ENCODE measurements at regions not wholly inside any gene's neighbourhood (a gene's known extent, or its start where the extent isn't known, plus 50 kb on each side); places are given as distances from the start of the nearest gene placed in this dataset.
"Not testable (repeated sequence)": the region's sequence is repeated elsewhere in the genome, so short reads cannot be mapped to it uniquely, and the experiment has no call there.

DNA sequence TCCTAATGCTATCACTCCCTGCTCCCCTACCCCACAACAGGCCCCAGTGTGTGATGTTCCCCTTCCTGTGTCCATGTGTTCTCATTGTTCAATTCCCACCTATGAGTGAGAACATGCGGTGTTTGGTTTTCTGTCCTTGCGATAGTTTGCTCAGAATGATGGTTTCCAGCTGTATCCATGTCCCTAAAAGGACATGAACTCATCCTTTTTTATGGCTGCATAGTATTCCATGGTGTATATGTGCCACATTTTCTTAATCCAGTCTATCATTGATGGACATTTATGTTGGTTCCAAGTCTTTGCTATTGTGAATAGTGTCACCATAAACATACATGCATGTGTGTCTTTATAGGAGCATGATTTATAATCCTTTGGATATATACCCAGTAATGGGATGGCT, 80.4 kb upstream of the B3GAT1 start:
- not testable (repeated sequence) for DNase-seq (ENCODE audit: low spot score)

DNA sequence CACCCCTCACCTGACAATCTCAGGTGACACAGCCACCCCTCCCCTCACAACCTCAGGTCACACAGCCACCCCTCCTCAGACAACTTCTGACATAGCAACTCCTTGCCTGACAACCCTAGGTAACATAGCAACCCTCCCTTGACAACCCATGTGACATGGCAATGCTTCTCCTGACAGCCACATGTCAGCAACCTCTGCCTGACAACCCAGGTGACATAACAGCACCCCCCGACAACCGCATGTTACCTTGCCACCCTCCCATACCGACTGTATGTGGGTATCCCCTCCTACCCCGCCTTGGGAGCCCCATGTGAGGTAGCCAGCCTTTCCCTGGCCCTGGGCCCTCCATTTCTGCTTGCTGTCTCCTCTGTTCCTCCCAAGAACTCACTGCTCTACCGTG, 77.7 kb upstream of the B3GAT1 start:
- DNase-seq (ENCODE audit: low spot score): no peak

DNA sequence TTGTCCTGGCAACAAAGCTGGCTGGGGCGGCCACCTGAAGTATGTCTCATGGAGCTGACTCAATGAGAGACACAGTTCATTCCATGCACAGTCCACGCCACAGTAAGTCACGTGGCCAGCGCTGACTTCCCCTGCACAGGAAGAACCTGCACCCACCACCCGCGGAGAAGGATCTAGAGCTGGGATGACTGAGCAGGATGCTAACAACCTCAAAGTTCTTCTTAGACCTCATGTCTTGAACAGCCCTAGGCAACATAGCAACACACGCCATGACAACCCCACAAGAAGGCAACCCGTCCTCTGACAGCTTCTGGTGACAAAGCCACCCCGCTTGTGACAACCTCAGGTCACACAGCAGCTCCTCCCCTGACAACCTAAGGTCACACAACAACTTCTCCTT, 76.9 kb upstream of the B3GAT1 start:
- DNase-seq (ENCODE audit: low spot score): no peak

DNA sequence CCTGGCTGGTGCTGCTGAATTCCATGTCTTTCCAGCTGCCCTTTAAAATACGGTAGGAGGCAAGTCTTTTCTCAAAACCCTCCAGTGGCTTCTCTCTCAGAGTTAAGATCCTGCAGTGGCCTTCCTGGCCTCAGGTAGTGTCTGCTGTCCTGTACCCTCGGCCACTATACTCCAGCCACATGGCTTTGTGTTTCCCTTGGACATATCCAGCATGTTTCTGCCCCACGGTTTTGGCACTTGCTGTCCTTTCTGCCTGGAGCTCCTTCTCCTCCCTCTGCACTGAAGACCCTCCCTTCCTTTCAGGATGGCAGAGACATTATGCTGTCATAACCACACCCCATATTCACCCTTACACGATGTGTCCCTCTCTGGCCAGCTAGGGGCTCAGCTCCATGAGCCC, 76.5 kb upstream of the B3GAT1 start:
- DNase-seq (ENCODE audit: low spot score): no peak

DNA sequence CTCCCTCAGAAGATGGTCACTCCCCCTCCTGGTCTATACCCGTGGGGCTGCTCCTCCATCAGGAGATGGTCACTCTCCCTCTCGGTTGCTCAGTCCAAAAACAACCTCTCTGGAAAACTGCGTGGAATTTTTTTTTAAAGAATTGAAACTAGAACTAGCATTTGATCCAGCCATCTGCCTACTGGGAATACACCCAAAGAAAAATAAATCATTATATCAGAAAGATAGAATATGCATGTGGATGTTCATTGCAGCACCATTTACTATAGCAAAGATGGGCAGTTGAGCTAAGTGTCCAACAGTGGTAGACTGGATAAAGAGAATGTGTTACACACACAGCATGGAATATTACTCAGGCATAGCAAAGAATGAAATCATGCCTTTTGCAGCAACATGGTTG, 75.7 kb upstream of the B3GAT1 start:
- DNase-seq (ENCODE audit: low spot score): no peak

DNA sequence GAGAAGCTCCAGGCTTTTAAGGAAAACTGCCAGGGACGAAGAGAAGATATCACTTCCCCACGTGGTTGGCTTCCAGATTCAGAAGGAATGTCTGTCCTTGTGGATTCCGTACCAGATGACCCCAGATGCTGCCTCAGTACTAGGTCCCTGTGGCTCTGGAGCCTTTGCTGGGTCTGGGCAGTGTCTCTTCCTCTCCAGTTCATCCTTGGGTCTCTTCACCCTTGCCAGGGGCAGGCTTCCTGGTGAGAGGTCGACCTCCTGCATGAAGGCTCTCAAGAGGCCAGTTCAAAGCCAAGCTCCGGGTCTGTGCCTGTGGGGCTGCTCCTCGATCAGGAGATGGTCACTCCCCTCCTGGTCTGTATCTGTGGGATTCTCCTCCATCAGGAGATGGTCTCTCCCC, 74.7 kb upstream of the B3GAT1 start:
- DNase-seq (ENCODE audit: low spot score): no peak

DNA sequence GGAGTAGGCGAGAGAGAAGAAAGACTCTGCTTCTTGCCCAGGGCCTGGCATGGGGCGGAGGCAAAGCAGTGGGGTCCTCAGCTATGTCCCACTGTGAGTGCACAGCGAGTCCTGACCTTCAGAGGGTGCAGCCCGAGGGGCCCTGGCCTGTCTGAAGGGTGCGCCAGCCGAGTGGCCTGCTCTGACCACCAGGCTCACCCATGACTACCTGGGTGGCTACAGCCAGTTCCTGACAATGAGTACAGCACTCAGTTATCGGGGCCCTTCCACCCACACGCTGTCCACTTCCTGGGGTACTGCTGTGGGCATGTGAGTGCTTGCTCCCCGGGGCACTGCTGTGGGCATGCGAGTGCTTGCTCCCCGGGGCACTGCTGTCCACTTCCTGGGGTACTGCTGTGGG, 74.1 kb upstream of the B3GAT1 start:
- no peak for DNase-seq (ENCODE audit: low spot score)

DNA sequence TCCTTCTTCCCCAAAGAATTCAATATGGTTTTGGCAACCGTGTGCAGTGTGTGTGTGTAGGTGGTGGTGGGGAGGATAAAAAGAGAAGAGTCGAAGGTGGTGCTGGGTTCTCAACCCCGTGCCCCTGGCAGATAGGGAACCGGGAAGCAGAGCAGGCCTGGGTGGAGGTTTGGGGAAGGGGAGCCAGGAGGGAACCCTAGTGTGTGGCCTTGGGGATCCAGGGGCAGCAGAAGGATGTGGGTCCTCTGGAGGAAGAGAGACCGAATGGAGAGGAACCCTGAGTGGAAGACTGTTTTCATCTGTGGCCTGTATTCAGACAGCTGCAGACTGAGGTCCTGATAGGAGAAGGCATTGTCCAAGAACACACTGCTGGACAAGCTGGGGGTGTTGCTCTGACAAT, 73.3 kb upstream of the B3GAT1 start:
- DNase-seq (ENCODE audit: low spot score): no peak

DNA sequence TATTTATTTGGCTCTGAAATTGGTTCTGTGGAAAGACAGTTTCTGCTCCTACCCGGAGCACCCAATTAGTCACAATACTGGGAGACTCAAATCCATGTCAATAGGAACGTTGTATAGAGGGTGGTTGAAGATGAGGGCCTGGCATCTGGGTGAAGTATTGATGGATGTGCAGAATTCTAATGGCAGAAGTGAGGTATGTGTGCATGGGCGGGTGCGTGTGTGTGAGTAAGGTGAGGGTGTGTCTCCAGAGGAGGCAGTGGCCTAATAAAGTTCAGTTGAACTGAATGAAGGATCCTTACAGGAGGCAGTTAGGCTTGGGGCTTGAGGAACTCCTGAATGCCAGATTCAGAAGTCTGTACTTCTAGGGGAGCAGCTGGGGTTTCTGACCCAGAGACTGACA, 71.8 kb upstream of the B3GAT1 start:
- DNase-seq (ENCODE audit: low spot score): no peak

DNA sequence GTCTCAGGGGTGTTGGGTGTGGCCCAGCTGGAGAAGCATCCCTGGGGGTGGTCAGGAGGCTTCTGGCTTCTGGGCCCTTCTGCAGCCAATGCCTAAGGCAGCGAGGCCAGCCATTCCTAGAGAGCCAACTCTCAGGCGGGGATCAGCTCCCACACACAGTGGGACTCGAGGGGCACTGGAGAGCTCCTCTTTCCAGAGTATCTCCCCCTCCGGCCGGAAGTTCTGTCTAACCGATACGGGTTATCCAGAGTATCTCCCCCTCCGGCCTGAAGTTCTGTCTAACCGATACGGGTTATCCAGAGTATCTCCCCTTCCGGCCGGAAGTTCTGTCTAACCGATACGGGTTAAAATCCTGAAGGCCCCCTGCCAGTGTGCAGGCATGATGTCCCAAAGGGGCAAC, 71.2 kb upstream of the B3GAT1 start:
- DNase-seq (ENCODE audit: low spot score): no peak

DNA sequence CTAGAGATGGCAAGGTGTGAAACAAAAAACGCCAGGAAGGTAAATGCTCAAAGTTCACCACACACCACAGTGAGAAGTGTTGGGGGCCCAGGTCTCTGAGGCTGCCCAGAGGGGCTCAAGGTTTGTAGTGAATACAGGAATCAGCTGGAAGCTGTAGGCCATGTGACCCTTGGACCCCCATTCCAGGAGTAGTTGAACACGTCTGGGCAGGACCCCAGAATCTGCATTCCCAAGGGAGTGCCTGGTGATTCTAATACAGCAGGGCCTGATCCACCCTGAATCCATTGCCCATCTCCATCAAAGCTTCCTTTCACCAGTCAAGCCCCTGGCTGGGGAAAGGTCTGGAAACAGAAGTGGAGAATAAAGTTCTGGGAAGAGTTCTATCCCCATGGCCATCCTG, 70.8 kb upstream of the B3GAT1 start:
- no peak for DNase-seq (ENCODE audit: low spot score)

DNA sequence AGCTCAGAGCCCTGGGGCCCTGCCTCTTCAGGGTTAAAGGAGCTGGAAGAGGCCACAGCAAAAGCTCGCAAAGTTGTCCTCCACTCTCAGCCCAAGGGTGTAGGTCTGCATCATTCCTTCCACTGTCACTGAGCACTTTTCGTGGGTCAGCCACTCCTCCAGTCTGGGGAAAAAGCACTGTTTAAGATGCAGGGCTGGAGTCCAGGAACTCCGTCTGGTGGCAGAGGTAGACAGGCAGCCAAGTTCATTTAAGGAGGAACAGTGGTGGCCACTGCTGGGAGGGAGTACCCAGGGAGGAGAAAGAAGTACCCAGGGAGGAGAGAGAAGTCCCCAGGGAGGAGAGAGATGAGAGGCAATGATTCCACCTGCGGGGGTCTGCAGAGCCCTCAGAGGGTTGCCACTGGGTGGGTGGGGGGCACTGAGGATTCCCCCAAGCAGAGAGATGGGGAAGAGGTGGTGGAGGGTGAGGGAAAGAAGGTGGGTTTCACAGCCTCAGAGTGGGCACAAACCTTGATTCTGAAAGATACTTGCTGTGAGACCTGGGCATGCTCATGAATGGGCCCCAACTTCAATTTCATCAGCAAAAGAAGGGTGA, 70.0 kb upstream of the B3GAT1 start:
- no peak for DNase-seq (ENCODE audit: low spot score)

DNA sequence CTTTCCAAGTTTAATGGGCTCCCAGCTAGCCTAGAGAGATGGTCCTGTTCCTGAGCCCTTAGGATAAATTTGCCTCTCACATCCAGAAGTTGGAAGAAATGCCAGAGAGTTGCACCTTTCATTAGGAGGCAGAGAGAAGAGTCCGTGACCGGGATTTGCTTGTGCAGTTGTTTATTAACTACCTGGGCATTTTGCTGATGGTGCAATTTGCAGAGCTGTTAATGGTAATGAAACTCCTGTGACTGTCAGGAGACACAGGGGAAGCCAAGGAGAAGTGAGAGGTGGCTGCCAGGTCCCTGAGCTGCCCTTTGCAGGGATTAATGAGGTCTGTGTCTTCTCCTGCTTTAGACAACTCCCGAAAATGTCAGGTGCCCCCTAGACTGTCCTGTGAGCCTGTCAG, 69.1 kb upstream of the B3GAT1 start:
- no peak for DNase-seq (ENCODE audit: low spot score)

DNA sequence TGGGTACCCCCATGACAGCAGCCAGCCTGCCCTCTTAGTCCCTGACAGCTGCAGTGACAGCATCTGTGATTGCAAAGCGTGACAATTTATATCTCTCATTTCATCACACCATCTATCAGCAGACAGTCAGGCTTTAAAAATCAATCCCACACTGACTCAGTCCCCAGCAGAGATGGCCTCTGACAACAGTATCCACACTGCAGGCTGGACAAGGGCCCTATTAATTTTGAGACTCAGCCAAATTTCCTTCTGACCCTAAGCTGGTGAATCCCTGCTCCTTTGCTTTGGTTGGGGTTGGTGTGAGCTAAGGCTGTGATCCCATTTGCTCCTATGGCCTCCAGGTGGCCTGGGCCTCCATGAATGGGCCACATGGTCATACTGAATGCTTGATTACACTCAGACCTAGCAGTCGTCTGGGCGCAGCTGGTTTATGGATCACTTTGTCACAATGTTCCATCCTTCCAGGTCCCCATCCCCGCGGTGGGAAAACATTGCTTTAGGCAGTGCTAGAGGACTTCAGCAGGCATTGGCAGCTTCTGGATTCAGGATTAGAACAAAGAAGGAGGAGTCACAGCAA, 68.2 kb upstream of the B3GAT1 start:
- DNase-seq (ENCODE audit: low spot score): no peak

DNA sequence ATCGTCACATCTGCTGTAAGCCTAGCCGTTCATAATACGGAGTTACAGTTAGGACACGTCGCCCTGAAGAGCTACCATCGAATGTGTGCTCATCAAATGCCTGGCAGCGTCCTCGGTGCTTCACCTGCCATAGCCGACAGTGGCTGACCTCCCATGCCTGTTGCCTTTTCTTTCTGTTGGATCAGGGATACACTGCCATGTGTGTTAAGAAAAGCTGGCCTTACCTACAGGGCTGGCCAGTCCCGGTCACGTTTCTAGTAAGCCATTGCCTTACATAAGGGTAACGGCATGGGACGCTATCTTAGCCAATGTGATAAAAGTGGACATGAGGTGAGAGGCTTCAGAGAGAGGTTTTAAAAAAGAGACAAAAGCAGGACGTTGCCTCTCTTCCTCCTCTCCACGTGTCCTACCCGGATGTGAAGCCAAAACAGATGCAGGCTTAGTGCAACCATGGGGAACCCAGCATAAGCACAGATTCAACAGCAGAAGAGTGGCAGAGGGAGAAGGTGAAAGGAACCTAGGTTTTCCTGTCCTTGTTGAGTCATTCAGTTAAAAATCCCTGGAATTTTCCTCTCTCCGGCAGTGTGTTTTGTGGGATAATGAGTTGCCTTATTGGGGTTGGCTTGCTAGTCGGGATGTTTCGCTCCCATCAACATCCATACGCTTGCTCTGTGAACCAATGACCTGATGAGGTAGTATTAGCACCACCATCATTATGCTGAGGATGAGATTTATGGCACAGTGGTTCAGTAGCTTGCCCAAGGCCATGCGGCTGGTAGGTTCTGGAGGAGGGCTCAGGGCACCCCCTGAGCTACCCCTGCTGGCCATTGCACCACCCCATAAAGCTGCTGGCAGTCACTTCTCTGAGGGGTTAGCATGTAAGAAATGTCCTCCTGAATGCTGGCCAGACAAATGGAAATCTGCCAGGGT, 67.4 kb upstream of the B3GAT1 start:
- no peak for DNase-seq (ENCODE audit: low spot score)

DNA sequence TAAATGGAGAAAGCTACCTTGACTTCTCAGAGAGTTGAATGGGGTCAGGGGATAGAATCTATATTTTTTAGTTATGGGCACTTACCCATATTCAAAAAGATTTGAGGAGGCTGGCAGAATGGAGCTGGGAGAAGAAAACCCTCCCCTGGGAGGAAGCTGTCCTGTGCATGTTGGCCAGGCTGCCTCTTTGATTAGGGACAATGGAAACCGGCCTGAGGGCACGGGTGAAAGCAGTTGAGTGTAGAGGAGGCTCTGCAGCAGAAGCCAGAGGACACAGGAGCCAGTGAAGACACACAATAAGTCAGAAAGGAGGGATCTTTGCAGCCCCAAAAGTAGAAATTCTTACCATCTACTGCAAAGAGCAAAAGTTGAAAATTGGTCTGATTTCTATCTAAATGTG, 66.6 kb upstream of the B3GAT1 start:
- no peak for DNase-seq (ENCODE audit: low spot score)

DNA sequence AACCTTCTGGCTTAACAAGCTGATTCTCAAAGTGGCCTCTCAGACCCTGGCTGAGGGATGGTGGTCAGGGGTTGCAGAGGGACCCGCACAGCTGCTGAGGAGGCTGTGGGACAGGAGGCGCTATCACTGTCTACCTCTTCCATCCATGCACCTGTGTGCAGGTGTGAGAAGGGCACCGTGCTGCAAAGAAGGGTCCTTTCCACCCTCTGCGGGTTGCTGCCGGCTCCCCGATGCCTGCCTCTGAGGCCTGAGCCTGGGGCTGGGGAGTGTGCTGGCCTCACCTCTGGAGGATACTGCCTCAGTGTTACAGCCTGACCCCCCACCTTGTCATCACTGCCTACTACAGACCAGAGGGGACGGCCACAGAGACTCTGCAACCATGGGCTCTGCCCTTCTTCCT, 66.1 kb upstream of the B3GAT1 start:
- no peak for DNase-seq (ENCODE audit: low spot score)

DNA sequence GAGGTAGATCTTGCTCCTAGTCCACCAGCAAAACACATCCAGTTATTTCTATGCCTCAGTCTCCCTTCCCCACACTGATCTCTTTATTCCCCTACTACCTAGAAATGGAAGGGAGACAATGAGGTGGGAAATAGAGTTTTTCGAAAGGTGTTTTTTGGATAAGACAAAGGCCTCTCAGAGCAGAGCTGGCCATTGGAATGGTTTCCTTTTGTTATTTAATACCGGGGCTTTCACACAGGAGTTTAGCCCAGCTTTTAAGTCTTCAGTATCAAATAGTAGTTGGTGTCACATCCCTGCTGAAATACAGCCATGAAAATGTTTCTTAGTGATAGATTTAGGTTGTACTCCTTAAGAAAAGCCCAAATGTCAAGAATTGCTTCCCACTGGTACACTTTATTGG, 65.4 kb upstream of the B3GAT1 start:
- no peak for DNase-seq (ENCODE audit: low spot score)

DNA sequence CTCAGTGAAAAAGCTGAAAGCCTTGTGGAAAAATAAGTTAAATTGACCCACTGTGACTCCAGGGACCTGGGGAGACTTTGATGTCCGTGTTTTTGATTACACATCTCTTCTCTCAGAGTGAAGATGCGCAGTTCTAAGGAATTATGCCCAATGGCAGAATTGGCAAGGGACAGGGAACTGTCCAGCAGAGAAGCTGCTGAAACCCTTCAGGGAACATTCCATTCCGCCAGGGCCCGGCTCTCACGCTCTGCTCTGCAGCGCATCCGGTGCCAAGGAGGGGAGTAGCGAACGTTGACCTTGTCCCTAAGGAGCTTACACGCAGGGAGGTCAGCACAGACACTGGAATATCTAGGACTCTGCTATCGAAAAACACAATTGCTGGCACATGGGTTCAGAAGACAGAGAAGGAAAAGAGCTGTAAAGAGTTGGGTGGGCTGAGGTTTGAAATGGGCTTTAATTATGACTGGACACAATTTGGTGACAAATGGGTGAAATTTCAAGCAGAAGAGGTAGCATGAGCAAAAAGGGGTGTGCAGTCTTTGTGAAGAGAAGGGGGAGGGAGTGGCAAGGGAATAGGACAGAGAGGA, 64.5 kb upstream of the B3GAT1 start:
- no peak for DNase-seq (ENCODE audit: low spot score)

DNA sequence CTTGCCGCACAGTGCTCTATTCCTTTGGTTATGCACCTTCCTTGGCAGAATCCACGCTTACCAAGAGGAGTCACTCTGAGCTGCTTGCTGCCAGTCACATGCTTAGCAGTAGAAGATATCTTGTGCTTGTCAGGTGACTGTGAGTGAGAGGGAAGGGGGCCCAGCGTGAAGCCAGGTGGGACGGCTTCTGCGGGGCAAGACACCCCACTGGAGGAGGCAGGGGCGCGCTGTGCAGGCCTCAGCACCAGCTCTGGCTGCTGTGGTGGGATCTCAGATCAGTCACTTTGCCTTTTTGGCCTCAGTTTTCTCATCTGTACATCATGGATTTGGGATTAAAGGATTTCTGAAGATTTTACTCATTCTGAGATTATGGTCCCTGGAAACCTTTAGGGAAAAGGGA, 63.9 kb upstream of the B3GAT1 start:
- DNase-seq (ENCODE audit: low spot score): no peak

DNA sequence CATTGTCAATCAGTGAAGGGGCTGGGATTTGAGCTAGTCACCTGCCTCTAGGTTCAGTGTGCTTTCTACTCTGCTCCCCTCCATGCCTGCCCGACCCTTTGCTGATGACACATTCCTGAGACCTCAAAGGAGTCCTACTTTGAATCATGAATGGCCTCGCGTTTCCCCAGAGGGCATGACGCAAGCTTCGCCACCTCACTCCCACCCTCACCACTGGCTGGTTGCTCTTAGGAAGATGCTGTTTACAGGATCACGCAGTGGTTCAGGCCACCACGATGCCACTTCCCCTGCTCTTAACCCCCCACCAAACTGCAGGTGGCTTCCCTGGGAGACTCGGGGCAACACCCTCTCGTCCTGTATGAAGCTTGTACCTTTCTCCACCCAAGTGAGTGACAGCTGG, 62.9 kb upstream of the B3GAT1 start:
- no peak for DNase-seq (ENCODE audit: low spot score)

DNA sequence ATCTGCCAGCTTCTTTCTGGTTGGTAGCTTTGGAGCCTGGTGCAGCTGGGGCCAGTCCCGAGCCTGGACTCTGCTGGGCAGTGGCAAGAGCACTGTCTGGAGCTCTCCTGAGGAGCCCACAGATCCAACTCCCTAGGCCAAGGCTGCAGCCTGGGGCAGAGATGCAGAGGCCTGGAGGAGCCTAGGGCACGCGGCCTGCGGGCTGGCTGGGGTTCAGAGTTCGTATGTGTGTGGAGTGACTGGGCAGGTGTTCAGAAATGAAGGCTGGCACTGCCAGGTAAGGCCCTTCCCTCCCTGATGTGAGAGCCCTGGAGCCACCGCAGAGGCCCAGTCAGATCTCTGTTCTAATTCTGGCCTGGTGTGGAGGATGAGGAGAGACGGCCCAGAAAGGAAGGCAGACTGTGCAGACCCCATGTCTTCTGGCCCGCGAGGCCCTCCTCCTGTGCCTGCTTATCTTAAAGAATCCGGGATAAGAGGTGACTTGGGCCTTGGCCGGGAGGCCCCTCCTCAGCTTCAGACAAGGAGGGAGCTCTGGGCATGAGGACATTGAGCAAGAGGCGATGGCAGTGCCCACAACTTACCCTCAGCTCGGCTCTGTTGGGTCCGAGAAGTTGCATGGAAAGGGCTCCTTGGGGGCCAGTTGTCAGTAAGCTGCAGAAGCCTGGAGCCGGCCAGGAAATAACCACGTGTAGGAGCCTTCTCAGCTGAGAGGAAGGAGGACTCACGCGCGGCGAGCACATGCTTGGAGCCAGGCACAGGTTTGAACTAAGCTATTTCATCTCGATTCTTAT, 62.2 kb upstream of the B3GAT1 start:
- no peak for DNase-seq (ENCODE audit: low spot score)
